CD4-positive, alpha-beta T cell treated with Interleukin-6 for 4 hours (primary cell): ENCODE measurements at regions not wholly inside any gene's neighbourhood (a gene's known extent, or its start where the extent isn't known, plus 50 kb on each side); places are given as distances from the start of the nearest gene placed in this dataset.

Experiments used
- DNase-seq: peaks from one replicate; pipeline ENCODE4 v3.0.0-alpha.2; 2020; ENCODE audit warnings: mixed read lengths

GRCh38 chr6:8672882-8673281 lies 237.5 kb upstream of the SLC35B3 start:
- DNase-seq: no peak

DNA sequence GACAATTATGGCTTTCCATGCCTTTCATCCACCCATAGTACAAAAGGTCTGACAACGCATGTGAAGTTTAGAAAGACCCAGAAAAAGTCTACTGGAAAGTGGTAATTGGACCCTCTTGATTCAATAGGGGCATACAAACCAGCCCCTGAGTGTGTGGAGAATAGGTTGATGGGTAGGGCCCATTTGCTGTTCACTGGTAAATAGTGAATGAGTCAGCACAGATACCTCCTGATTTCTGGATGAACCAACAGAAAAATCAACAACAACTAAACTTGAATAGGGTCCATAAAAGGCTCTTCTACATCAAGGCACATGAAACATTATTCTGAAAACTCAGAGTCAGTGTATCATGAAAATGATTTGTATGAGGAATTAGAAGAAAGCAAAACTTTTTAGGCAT lies 235.4 kb upstream of the SLC35B3 start:
- DNase-seq: no peak

DNA sequence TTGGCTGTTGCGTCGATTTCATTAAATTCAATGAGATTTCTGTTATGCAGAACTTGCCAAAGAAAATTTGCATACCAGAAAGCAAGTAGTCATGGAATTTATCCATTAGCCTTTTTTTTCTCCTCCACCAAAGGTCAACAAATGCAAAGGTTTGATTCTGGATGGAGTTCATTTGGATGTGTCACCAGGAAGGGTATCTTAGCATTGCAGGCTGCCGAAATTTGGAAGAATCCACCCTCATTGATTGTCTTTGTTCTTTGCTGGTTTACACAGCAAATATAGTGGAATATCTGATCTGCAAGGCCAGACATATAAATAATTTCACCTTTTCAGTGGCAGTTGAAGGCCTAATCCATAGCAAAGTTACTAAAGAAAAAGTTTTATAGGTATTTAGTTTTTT lies 229.4 kb upstream of the SLC35B3 start:
- DNase-seq: no peak

- no peak for DNase-seq
Observed at GRCh38 chr6:8664070-8664469, 228.7 kb upstream of the SLC35B3 start.

- no peak for DNase-seq
Observed at GRCh38 chr6:8659404-8660189, 224.3 kb upstream of the SLC35B3 start.

- DNase-seq: no peak
Observed at GRCh38 chr6:8658416-8658815, 223.1 kb upstream of the SLC35B3 start.

GRCh38 chr6:8657522-8657921 lies 222.2 kb upstream of the SLC35B3 start:
- no peak for DNase-seq

DNA sequence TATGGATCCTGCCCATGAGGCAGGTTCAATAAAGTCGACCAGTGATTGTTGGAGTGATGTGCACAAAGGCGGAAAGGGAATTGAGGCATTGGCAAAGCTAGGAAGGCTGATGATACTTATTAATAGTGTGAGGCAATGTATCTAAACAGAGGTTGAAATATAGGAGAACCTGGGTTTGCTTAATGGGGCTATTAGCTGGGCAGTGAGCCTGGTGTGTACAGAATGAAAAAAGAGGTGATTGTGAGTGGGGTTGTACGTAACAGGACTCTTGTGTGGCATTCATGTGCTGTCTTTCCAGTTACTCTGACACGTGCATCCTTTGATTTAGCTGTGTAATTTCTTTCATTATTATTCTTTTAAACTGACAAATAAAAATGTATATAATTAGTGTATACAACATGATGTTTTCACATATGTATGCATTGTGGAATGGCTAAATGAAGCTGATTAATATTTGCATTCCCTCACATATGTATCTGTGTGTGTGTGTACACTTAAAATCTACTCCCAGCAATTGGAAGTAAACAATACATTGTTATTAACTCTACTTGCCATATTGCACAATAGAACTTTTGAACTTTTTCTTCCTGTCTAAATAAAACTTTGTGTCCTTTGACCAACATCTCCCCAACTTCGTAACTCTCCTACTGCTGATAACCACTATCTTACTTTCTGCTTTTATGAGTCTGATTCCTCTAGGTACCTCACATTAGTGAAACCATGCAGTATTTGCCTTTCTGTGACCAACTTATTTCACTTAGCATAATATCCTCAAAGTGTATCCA lies 220.5 kb upstream of the SLC35B3 start:
- DNase-seq: no peak

DNA sequence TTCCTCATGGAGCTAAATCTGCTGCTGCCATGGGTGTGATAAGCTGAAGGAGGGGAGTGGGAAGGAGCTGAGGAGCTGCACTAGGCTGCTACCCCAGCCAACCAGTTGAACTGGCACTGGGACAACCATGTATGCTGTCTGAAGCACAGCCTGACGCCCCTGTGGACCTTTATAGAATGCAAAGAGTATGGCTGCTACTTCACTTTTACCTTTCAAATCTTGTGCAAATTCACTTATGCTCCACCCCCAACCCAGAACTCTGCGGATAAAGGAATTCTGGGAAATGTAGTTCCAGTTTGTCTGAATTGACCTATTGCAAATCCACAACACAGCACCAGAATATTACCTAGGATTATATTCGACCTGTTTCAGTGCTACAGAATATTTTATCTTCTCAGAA lies 217.4 kb upstream of the SLC35B3 start:
- no peak for DNase-seq

DNA sequence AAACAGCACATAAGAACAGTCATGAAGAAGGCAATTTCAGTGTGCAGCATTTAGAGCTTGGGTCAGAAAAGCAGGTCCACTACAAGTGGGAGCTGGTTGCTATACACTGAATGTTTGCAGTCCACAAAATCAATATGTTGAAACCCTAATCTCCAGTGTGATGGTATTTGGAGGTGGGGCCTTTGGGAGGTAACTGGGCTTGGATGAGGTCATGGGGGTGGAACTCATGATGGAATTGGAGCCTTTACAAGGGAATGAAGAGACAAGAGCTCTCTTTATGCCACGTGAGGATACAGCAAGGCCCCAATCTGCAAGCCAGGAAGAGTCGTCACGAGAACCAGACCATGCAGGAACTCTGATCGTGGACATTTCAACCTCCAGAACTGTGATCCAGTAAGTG lies 216.7 kb upstream of the SLC35B3 start:
- DNase-seq: no peak

DNA sequence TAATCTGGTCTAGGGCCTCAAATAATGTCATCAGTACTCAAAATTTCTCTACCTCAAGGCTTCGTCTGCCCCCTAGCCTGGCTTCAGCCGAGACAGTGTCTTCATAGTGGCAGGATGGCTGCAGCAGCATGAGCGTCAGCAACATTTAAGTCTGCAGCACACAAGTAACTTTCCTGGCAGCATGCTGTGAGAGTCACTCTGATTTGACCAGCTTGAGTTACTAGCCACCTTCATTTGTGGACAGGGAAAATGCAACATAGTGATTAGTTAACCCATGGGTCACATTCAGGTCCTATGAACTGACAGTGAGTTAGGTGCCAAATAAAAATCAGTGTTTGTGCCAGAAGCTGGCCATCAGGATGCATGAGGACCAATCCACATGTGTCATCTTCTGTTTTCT lies 209.9 kb upstream of the SLC35B3 start:
- DNase-seq: no peak

- no peak for DNase-seq
Observed at GRCh38 chr6:8644306-8644705, 209.0 kb upstream of the SLC35B3 start.

GRCh38 chr6:8642854-8643253 lies 207.5 kb upstream of the SLC35B3 start:
- DNase-seq: no peak

DNA sequence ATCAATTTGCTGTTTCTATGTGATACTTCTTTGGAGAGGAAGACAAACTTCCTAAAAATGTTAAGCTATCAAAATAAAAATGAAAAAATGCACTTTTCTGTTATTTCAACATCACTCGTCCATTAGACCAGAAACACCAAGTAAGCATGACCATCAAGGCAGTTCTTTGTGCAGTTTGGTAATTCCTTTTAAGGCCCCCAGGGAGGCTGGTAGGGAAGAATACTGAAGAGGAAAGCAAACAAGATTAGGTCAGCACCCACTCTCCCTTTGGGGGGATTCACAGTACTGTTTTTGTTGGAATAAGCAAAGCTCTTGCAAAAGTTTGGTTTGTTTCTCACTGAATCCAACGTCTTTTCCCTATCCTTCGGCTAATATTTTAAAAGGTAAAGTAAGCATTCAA lies 206.8 kb upstream of the SLC35B3 start:
- no peak for DNase-seq

- DNase-seq: no peak
Observed at GRCh38 chr6:8639928-8640649, 204.7 kb upstream of the SLC35B3 start.

- no peak for DNase-seq
Observed at GRCh38 chr6:8637896-8638597, 202.7 kb upstream of the SLC35B3 start.

- no peak for DNase-seq
Observed at GRCh38 chr6:8633762-8634161, 198.4 kb upstream of the SLC35B3 start.

GRCh38 chr6:8628736-8629135 lies 193.4 kb upstream of the SLC35B3 start:
- no peak for DNase-seq

GRCh38 chr6:8628063-8628462 lies 192.7 kb upstream of the SLC35B3 start:
- DNase-seq: no peak

DNA sequence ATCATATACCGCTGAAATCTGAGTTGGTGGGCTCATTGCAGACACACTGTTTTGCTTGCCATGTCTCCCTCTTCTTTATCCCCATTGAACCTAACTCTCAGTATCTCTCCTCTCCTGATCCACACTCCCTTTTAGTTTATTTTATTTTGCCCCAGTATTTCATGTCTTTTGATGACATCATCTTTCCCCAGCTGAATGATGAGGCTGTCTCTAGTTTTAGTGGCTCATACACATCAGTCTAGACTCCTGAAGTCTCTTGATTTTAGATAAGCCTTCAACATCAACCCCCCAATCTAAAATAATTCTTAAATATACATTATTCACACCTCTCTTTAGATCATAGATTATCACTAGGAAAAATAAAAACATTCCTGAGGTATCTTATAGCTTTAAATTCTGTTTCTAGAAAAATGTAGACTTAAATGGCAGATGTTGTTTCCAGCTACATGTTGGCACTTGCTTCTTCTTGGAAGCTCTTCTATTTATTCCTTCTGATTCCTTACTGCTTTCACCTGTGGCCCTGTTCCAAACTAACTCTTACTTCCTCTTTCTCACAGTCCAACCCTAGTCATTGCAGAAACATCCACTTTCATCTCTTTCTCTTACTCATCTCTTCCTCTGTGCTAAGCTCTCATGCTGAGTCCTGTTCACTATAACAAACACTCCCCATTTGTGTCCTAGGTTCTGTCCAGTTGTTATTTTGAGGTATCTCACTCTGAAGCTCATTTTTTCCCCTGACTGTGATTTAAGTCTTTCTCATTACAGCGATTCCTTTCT lies 191.9 kb upstream of the SLC35B3 start:
- no peak for DNase-seq

DNA sequence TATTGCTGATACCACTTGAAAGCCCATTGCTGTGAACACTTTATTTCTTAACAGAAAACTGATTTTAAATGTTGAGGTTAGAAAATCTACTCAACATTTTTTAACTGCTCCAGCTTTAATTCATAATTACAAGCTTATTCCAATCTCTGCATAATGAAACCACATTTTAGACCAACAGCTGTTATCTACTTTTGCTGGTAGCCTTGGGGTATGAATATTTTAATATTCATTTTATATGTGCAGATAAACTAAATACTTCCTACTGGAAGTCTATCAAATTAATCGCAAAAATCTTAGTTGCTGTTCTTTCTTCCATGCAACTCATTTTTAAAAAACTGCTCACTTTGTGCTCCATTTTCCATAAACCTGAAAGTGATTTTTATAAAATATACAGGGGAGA lies 189.3 kb upstream of the SLC35B3 start:
- no peak for DNase-seq

- no peak for DNase-seq
Observed at GRCh38 chr6:8623441-8623840, 188.1 kb upstream of the SLC35B3 start.
